Activated B cell treated with CpG ODN at 0.5 μM for 24 hours (primary cell): ENCODE measurements at regions not wholly inside any gene's neighbourhood (a gene's known extent, or its start where the extent isn't known, plus 50 kb on each side); places are given as distances from the start of the nearest gene placed in this dataset.

Experiments used
- ATAC-seq: fragments of 200-7000 bp; cut with Tn5 transposase; one replicate; pipeline ENCODE4 v1.10.0; 2021; ENCODE audit warnings: low read depth, mild to moderate bottlenecking, moderate library complexity
- CTCF ChIA-PET: fragments of 350-600 bp; sonication (Branson Sonifier 250); formaldehyde crosslinking; loops from one replicate; lab custom pipeline; 2021; ENCODE audit warnings: antibody characterized with exemption; lab: Charles Lee
- POLR2A ChIA-PET: fragments of 350-600 bp; sonication (Branson Sonifier 250); formaldehyde crosslinking; loops from one replicate; lab custom pipeline; 2021; ENCODE audit warnings: antibody characterized with exemption; lab: Charles Lee
- DNase-seq: peaks from one replicate; pipeline ENCODE4 v3.0.0; 2022
- H3K27ac Mint-ChIP-seq: one replicate; pipeline ENCODE4 v1.8.0; 2020; ENCODE audit warnings: mixed read lengths
- H3K27me3 Mint-ChIP-seq: one replicate; pipeline ENCODE4 v1.8.0; 2021; ENCODE audit warnings: mixed read lengths
- H3K36me3 Mint-ChIP-seq: one replicate; pipeline ENCODE4 v1.8.0; 2021; ENCODE audit warnings: low read depth, mixed read lengths
- H3K4me1 Mint-ChIP-seq: one replicate; pipeline ENCODE4 v1.8.0; 2021; ENCODE audit warnings: mixed read lengths
- H3K4me3 Mint-ChIP-seq: one replicate; pipeline ENCODE4 v1.8.0; 2020; ENCODE audit warnings: mild to moderate bottlenecking, mixed read lengths
- H3K9me3 Mint-ChIP-seq: one replicate; pipeline ENCODE4 v1.8.0; 2020; ENCODE audit warnings: mixed read lengths
- intact Hi-C: fragments of 100-400 bp; cut with micrococcal nuclease; formaldehyde crosslinking; loops from one replicate; pipeline ENCODE4 v1.15.1; 2024
- TF ChIP-seq, protein P1 (sequence below): fragments of 200-600 bp; IDR thresholded peaks from one replicate; pipeline ENCODE4 v1.8.0; 2022; ENCODE audit warnings: antibody characterized with exemption, mild to moderate bottlenecking

DNA sequence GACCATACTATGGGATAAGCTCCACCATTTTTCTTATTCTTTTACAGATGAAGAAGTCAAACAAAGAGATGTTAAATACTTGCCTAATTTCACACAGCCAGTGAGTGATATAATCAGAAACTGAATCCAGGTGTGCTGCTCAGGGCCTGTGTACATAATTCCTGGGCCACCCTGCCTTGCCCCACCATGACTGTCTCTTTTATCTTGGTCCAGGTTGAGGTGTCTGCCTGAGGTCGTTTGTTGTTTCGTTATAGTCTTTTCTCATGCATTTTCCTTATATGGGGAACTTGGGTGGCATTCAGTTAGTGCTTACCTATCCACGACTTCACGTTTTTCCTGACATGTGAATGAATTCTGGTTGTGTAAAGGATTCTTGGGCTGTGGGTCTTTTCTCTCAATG is 277.6 kb downstream of the COL12A1 start:
- no peak for ATAC-seq
- intact Hi-C loops, result no loop called here

DNA sequence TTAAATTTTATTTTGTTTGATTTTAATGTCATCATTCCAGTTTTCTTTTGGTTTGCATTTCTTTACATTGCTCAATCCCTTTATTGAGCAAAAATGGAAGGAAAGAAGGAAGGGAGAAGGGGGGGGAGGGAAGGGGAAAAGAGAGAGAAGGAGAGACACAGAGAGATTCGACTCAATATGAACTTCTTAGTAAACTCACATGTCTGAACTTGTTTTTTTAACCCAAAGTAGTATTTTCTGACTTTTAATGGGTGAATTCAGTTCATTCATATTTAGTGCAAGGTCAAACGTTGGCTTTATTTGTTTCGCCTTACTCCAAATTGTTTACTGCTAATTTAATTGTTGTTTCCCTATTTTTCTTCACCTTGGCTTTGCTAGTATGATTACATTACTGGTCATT is 278.6 kb downstream of the COL12A1 start:
- ChIA-PET CTCF (no interaction called here), POLR2A (no interaction called here)
- intact Hi-C loops, result no loop called here
- no peak for DNase-seq
- Mint-ChIP-seq H3K4me3 (no peak overlapping the region), H3K9me3 (peaks cover 3% of the 10 kb centered on the region), H3K27ac (no peak overlapping the region), H3K4me1 (no peaks in the 10 kb centered on the region), H3K27me3 (no peaks in the 10 kb centered on the region), H3K36me3 (no peaks in the 10 kb centered on the region)
- TF ChIP-seq, protein P1, sequence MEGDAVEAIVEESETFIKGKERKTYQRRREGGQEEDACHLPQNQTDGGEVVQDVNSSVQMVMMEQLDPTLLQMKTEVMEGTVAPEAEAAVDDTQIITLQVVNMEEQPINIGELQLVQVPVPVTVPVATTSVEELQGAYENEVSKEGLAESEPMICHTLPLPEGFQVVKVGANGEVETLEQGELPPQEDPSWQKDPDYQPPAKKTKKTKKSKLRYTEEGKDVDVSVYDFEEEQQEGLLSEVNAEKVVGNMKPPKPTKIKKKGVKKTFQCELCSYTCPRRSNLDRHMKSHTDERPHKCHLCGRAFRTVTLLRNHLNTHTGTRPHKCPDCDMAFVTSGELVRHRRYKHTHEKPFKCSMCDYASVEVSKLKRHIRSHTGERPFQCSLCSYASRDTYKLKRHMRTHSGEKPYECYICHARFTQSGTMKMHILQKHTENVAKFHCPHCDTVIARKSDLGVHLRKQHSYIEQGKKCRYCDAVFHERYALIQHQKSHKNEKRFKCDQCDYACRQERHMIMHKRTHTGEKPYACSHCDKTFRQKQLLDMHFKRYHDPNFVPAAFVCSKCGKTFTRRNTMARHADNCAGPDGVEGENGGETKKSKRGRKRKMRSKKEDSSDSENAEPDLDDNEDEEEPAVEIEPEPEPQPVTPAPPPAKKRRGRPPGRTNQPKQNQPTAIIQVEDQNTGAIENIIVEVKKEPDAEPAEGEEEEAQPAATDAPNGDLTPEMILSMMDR, result no peak
- no peak for ATAC-seq

More for the DNA sequence above, 277.6 kb downstream of the COL12A1 start:
- TF ChIP-seq, protein P1, result no peak
- DNase-seq, result no peak
- Mint-ChIP-seq H3K27me3 (no peaks in the 10 kb centered on the region), H3K4me1 (no peaks in the 10 kb centered on the region), H3K27ac (no peak overlapping the region), H3K4me3 (no peak overlapping the region), H3K9me3 (no peaks in the 10 kb centered on the region), H3K36me3 (no peaks in the 10 kb centered on the region)
- CTCF ChIA-PET, result no interaction called here
- POLR2A ChIA-PET, result no interaction called here

DNA sequence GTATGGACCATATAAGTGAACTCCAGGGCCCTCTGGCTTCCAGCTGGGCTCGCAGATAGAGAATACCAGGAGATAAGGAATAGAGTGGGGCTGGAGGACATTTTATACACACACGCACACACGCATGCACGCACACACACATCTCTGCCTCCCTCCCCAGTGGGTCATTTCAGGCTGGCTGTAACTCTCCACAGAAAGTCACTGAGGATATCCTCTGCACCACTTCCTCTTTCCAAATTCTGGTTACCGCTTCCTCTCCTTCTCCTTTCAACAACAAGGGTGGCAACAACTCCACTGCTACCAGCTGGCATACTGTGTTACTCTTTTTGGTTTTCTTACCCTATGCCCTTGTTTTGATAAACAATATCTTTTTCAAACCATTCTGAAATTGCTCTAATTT is 280.2 kb downstream of the COL12A1 start:
- ATAC-seq (no peak), DNase-seq (no peak)
- ChIA-PET POLR2A (no interaction called here), CTCF (no interaction called here)
- no peaks in the 10 kb centered on the region for H3K36me3 Mint-ChIP-seq
- H3K27me3 Mint-ChIP-seq, result no peaks in the 10 kb centered on the region
- TF ChIP-seq, protein P1, result no peak
- intact Hi-C loops, result no loop called here
- no peak overlapping the region for H3K4me3 Mint-ChIP-seq
- H3K4me1 Mint-ChIP-seq, result no peaks in the 10 kb centered on the region
- H3K9me3 Mint-ChIP-seq, result peaks cover 3% of the 10 kb centered on the region
- no peak overlapping the region for H3K27ac Mint-ChIP-seq

DNA sequence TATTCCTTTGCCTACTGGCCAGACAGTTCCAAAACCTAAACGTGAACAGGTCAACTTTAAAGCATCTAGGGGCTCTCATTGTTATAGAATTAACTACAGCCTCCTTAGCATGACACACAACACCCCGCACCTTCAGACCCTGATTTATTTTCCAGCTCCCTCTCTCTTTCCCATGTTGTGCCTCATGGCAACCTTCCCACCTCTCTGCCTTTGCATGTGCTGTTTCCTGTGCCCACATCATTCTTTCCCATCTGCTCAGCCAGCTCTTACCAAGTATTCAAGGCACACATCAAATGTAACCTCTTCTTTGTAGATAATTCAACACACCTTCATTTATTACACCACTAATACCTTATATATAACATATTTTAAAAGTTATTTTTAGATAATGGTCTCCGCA is 291.0 kb downstream of the COL12A1 start:
- Mint-ChIP-seq H3K27me3 (no peaks in the 10 kb centered on the region), H3K4me1 (no peaks in the 10 kb centered on the region), H3K9me3 (no peaks in the 10 kb centered on the region), H3K4me3 (no peak overlapping the region), H3K27ac (no peak overlapping the region), H3K36me3 (no peaks in the 10 kb centered on the region)
- ATAC-seq (no peak), DNase-seq (no peak)
- ChIA-PET CTCF (no interaction called here), POLR2A (no interaction called here)
- TF ChIP-seq, protein P1, result no peak
- intact Hi-C loops, result no loop called here

DNA sequence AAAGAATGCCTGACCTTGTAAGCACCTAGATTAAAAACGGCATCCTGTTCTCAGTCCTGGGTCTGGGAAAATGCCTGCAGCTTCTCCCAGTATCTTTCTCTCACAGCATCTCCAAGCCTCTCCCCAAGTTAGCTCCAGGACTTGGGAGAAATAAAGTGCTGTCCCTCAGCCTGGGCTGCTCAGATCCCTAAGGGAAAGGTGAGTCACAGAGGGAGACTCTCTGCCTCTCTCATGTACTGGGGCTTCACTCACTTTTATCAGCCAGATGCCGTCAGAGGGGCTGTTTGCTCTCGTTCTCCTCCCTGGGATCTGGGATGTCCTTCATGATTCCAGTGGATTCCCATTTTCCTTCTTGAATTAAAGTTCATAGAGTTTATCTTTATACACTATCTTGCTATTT is 293.6 kb downstream of the COL12A1 start:
- ATAC-seq, result no peak
- intact Hi-C loops, result no loop called here
- POLR2A ChIA-PET, result no interaction called here
- H3K27me3 Mint-ChIP-seq, result no peaks in the 10 kb centered on the region
- DNase-seq, result no peak
- H3K36me3 Mint-ChIP-seq, result no peaks in the 10 kb centered on the region
- no peak overlapping the region for H3K4me3 Mint-ChIP-seq
- no peaks in the 10 kb centered on the region for H3K4me1 Mint-ChIP-seq
- TF ChIP-seq, protein P1, result no peak
- H3K9me3 Mint-ChIP-seq, result no peaks in the 10 kb centered on the region
- CTCF ChIA-PET, result no interaction called here
- H3K27ac Mint-ChIP-seq, result no peak overlapping the region
